ENCODE measurements at regions not wholly inside any gene's neighbourhood (a gene's known extent, or its start where the extent isn't known, plus 50 kb on each side); places are given as distances from the start of the nearest gene placed in this dataset.
"Not testable (repeated sequence)": the region's sequence is repeated elsewhere in the genome, so short reads cannot be mapped to it uniquely, and the experiment has no call there.

DNA sequence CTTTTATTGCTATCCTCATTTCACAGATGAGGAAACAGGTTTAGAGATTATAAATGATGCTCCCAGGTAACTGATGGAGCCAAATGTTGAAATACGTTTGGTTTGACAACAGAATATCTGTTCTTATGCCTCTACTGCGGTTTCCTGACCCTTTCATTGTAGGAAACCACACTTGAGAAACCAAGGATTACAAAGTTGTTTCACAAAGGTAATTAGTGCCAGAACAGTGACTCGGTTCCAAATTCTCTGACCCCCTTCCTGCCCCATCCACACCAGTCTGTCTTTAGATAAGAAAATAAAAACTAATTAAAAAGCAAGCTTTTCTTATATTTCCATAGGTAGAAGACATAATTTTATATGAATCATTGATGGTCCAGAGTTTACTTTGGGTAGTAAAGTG, 393.7 kb upstream of the MBL2 start:
- no peak for DNase-seq (ENCODE audit: low read depth)

DNA sequence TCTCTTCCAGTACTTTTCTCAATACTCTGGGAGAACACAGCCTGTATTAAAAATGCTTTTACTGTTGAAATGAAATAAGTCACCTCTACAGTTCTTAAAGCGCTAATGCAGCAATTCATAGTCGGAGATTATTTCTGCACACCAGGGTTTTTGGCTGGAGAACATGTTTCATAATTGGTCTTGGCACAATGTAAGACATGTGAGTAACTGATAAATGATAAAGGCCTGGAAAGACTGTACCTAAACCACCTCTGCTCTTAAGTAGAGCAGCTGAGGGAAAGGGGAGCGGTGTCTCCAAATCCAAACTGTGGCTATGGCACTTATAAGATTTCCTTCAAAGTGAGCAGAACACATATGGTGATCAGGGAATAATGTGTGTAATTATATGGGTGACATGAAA, 390.3 kb upstream of the MBL2 start:
- DNase-seq (ENCODE audit: low read depth), result no peak

DNA sequence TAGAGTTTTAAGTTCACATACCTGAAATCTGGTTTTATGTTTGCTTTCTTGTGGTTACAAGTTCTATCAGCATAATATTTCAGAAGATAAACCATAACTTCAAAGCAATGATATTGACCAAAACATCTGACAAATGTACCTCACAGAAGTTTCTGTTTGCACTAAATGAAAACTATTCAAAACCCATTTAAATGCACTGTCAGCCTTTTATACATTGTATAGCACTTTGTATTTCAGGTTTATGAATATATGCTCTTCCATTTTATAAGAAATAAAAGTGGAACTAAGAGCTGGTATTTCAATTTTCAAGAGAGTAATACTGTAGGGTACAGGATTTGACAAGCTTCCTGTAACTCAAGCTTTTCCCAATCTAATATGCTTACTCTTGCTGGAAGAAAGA, 388.6 kb upstream of the MBL2 start:
- no peak for DNase-seq (ENCODE audit: low read depth)

DNA sequence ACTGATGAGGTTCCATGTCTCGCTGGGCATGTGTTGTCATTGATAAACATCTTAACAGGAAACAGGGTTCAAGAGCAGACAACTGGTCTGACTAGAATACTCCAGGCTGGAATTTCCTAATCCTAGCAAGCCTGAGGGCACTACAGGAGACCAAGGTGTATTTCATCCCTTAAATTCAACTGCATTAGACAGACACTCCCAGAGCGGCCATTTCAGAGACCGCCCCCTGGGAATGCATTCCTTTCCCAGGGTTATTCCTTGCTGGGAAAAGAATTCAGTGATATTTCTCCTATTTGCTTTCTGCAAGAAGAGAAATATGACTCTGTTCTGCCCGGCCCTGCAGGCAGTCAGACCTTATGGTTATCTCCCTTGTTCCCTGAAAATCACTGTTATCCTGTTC, 383.1 kb upstream of the MBL2 start:
- DNase-seq (ENCODE audit: low read depth), result not testable (repeated sequence)

DNA sequence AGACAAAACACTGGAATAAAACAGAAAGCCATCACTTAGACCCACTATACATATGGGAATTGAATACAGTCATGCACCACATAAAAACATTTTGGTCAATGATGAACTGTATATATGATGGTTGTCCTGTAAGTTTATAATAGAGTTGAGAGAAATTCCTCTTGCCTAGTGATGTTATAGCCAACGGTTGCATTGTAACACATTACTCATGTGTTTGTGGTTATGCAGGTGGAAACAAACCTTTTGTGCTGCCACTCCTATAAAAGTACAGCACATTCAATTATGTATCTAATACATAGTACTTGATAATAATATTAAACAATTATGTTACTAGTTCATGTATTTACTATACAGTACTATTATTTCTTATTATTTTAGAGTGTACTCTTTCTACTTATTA, 381.2 kb upstream of the MBL2 start:
- no peak for DNase-seq (ENCODE audit: low read depth)

DNA sequence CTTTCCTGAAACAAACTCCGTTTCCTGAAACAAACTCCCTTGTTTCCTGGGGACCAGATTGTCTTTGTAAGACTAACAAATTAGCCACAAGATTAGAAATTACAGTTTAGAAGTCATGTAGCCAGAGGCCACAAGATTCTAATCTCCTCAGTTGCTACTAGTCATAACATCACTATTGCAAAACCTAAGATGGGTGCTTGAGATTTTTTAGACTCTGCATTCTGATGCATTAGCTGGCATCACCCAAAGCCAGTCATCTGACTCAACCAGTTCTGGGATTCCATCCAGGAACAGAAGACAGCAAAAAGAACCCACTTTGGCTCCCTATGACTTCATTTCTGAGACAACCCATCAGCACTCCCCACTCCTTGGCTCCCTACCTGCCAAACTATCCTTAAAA, 367.9 kb upstream of the MBL2 start:
- DNase-seq (ENCODE audit: low read depth), result no peak

DNA sequence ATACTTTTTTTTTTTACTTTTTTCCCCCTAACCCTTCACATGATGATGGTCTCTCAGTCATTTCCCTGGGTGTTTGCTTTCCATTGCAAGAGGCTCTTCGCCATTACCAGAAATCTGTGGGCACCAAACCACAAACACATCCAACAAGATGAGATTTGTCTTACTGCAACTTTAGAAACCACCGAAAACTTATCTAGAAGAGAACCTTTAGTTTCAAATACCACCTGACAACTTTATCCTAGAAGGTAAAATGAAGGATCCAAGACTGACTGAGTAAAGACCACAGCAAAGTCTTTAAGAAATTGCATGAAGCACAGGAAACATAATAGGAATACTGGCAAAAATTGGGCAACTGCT, 363.3 kb upstream of the MBL2 start:
- no peak for DNase-seq (ENCODE audit: low read depth)

DNA sequence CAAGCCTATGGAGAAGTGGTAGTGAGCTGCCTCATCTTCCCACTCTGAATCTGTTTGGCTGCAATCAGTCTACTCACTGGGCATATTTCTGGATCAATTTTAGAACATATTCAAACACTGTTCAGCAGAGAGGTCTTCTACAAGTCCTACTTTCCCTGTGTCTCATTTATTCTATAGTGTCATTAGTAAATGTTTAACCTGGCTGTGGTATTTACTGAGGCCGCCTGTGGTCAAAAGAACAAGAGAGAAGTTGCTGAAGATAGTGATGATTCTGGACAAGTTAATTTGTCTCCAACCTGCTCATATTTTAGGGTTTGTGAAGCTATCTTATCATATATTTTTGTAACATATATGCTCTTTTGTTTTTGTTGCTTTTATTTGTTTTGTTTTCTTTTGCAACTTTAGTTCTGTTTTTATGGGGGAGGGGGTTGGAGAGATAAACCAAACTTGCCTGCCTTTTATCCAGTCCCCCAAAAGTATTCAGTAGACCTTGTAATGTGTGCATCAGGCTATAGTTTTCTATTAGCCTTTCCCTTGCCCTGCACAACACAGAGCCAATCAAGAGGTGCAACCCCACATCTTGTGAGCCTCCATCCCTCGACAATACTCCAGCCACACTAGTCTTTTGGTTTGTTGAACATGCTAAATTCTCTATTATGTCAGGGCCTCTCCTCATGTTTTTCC, 362.8 kb upstream of the MBL2 start:
- no peak for DNase-seq (ENCODE audit: low read depth)

DNA sequence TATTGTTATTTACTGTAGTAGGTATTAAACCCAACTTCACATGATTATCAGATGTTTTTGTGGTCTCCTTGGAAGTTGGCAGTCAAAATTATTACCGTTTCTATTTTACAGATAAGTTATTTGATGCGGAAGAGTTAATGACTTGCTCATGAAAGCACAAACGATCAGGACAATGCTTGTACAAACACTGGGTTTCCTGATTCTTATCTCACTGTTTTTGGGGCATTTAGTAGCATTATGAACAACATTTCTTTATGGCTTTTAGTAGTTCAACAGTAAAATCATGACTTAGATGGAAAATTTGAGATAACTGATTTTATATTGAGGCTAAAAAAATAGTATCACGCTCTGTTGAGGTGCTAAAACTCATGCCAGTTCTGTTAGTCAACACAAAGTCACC, 361.5 kb upstream of the MBL2 start:
- no peak for DNase-seq (ENCODE audit: low read depth)

DNA sequence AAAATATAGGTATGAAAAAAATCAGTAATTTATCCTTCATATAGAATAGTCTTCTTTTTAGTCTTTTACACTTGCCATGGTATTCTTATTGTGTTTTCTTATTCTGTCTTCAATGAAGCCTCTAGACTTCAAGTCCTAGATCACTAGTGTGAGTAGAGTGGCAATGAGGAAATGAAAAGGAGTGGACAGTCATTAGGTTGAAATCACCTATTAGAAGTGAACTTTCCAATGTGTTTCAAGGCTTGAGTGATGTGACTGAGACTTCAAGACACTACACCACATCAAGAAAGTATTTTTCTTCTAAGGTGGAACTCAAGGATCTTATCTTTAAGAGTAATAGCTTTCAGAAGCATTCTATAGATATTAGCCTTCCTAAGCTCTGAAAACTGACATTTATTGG, 357.8 kb upstream of the MBL2 start:
- DNase-seq (ENCODE audit: low read depth), result no peak

DNA sequence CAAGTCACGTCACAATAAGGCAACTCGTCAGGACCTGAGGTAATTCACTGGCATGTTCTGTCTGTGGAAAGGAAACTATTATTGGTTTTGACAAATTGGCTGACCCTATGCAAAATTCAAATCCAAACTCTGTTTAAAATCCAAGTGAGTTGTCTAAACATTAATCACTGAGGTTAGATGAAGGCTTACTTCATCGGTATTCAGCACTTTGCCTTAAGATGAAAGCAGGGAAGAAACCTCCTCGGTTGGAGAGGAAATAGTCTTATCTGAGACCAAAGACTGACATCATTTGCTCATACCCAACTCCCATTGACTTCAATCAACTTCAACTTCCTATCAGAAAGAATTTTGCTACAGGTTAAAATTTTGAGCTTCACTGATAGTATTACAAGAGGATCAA, 355.1 kb upstream of the MBL2 start:
- DNase-seq (ENCODE audit: low read depth), result no peak

DNA sequence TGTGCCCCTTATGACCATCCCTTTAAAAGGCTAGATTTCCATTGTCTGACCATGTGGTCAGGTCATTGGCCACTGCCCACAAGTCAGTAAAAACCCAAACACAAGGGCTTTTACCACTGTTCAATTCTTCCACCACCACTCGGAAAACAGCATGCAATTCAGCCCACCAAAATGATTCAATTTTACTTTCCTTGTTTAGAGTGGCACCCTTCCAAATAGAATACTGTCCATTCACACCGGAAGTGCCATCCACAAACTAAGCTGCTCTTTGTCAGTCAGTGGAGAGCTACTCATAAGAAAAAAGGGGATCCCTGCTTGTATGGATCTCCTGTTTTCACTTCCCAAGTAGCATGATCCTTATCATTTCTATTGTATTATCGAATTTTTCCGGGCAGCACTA, 350.7 kb upstream of the MBL2 start:
- no peak for DNase-seq (ENCODE audit: low read depth)

DNA sequence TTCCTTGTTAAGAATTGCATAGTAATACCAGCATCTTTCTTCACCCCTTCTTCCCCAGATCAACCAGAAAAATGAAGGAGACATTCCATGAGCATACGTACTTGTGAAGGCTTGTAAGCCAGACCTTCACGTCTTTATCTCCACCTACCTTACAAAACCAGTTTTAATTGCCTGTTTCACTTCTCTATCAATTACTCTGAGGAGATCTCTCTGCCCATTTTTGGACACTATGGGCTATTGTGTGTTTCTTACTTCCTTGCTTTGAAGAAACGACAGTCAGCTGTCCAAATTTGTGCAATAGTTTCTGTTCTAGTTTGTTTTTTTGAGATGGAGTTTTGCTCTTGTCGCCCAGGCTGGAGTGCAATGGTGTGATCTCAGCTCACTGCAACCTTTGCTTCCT, 349.7 kb upstream of the MBL2 start:
- no peak for DNase-seq (ENCODE audit: low read depth)

DNA sequence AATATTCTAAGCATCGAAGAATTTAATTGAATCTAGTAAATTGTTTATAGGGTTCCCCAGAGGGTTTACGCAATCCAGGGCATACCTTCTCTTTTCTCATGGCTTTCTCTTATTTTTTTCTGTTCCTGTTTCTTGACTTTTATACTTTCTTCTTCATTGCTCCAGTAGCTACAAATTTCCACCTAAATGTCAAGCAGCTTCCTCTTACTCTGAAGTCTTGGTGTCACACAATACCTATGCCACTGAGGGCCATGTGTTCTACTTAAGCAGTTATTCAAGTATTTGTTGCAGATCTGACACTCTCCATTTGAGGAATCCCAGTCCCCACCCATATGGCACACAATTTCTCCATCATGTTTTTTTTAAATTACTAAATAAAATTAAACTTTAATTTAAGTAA, 343.1 kb upstream of the MBL2 start:
- no peak for DNase-seq (ENCODE audit: low read depth)

DNA sequence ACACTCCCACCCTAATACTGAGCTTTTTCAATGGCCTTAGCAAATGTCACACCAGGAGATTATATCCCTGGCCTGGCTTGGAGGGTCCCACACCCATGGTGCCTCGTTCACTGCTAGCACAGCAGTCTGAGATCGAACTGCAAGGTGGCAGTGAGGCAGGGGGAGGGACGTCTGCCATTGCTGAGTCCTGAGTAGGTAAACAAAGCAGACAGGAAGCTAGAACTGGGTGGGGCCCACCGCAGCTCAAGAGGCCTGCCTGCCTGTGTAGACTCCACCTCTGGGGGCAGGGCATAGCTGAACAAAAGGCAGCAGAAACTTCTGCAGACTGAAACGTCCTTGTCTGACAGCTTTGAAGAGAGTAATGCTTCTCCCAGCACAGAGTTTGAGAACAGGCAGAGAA, 338.9 kb upstream of the MBL2 start:
- DNase-seq (ENCODE audit: low read depth), result peak; percentile 42

DNA sequence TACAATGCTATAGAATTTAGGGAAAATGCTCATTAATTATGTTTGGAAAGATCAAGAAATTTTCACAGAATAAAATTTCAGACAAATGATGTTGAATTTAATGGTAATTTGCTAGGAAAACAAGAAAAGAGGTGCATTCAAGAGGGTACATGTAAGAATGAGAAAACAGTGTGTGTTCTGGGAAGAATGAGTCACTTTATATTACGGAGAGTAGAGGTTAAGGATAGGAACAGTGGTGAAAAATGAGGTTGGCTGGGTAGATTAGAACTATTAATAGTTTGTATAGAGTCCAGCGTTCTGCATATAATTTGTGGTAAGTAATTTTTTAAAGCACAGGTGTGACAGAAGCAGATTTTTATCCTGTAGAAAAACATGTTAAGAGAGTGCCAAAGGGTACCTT, 336.7 kb upstream of the MBL2 start:
- no peak for DNase-seq (ENCODE audit: low read depth)

DNA sequence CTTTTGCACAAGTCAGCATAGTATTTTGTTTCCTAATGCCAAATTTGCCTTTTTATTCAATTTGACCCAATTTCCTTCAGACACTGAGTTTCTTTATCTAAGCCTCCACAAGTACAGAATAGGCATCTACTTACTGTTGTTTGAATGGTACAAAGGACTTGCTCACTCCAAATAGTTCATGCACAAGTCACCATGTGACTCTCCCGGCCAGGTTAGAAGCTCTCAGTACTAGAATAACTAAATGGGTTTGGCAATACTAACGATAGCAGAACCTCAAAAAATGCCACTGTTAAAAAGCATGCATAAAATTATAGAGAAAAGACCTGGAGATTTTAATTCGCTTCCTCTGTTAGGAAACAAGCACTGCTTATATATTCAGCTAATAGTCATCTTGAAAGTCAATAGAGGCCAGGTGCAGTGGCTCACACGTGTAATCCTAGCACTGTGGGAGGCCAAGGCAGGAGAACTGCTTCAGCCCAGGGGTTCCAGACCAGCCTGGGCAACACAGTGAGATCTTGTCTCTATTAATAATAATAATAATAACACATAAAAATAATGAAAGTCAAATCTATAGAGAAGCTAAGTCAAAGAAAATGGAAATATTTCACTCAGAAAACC, 335.8 kb upstream of the MBL2 start:
- no peak for DNase-seq (ENCODE audit: low read depth)

DNA sequence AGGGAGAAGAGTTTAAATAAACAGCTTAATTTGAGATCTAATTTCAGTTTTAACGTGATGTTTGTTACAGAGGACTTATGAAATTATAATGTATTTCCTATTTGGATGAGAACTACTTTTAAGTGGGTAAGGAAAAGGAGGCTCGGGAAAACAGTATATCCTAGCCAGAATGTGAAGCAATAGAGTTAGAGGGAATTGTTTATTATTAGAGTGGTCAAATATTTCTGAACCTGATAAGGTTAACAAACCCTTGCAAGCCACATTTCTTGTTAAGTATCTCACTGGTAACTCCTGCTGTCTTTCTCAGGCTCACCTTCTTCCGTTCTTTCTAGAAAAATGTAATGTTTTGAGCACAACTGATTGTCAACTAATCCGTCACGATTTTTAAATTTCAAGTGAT, 335.1 kb upstream of the MBL2 start:
- no peak for DNase-seq (ENCODE audit: low read depth)

DNA sequence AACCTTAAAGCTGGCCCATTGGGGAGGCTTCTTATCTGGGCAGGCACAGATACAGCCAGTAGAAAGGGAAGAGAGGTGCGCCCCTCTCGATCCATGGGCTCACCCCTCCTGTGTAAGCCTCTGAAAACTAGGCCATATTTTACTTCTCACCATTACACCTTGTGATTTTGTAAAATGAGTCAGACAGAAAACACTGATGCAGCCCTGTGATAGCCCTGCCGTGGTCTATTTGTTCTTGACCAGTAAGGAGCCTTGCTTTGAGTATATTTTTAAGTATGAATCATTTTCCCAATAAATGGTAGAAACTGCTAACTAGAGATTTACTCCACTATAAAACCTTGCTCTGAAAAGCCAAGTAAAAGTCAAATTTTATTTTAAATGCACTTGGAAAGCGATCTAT, 329.8 kb upstream of the MBL2 start:
- no peak for DNase-seq (ENCODE audit: low read depth)

DNA sequence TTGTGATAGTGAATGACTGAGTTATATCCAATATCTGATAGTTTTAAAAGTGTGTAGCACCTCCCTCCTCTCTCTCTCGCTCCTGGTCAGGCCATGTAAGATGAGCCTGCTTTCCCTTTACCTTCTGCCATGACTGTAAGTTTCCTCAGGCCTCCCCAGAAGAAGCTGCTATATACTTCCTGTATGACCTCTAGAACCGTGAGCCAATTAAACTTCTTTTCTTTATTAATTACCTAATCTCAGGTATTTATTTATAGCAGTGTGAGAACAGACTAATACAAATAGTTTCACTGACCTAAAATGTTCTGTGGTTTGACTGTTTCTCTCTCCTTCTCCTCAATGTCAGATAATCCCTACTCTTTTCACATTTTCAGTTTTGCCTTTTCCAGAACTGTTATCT, 321.3 kb upstream of the MBL2 start:
- DNase-seq (ENCODE audit: low read depth), result no peak

DNA sequence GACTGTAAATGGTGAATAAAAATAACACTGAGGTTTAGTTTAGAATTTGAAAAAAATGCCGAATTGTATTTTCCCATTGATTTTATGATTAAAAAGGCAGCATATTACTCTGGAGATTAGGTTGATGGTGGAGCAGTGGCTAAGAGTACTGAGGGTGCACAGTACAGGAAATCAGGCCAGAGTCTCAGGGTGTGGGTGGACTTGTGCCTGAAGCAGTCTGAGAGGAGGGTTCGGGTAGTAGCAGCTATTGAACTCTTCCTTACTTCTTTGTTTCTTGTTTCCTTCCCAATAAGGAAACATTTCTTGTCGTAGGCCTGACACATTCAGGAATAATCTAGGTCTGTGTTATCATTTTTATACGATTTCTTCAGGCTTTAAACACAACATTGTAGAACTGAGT, 319.0 kb upstream of the MBL2 start:
- DNase-seq (ENCODE audit: low read depth), result no peak

DNA sequence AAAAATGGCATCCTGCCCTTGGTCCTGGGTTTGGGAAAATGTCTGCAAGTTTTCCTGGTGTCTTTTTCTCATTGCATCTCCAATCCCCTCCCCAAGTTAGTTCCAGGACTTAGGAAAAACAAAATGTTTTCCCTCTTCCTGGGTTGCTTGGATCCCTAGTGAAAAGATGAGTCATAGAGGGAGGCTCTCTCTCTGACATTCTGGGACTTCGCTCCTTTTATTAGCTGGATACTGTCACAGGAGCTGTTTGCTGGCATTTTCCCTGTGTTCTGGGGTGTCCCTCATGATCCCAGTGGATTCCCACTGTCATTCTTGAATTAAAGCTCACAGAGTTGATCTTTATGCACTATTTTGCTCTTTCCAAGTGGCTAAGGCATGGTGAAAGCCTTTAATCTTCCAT, 316.4 kb upstream of the MBL2 start:
- no peak for DNase-seq (ENCODE audit: low read depth)

DNA sequence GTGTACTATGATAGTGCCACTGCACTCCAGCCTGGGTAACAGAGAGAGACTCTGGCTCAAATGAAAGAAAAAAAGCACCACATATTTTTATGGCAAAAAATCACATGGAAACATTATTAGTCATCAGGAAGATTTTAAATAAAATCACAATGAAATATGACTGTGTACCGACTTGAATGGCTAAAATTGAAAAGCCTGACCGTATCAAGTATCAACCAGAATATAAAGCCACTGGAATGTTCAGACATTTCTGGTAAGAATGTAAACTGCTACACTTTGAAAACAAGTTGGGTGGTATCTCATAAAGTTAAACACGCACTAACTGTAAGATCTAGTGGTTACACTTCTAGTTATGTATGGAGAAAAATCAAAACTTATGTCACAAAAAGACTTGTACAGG, 306.7 kb upstream of the MBL2 start:
- no peak for DNase-seq (ENCODE audit: low read depth)

DNA sequence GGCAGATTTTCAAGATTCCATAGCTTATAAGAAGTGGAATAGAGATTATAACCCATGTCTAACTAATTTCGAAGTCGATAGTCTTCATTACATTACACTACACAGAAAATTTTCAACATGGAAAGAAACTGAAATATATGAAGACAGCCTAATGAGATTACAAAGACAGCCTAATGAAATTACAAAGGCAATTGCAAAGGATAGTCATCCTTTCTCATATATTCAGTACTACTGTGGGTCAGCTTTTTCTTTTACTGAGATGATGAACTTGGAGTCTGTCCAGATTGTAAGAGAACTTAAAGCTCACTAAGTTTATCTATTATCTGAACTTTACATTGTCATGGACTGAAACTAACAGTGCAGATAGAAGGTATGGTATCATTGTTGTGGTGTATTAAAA, 304.4 kb upstream of the MBL2 start:
- no peak for DNase-seq (ENCODE audit: low read depth)

DNA sequence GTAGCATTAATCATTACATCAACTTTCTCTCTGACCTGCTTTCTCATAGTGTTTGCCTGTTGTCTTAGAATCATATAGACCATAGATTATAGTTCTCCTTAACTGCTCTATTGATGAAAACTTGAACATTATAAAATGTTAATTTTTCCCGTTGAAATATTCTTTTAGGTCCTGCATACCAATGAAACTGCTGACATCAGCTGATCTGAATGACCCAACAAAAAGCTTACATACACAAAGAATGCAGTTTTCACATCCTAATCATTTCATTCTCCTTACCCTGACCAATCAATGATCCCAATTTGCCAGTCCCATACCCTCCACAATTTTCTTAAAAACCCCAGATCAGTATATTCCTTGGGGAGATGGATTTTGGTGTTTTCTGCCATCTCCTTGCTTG, 302.9 kb upstream of the MBL2 start:
- DNase-seq (ENCODE audit: low read depth), result no peak
